HG03025 (cell line): ENCODE measurements at regions not wholly inside any gene's neighbourhood (a gene's known extent, or its start where the extent isn't known, plus 50 kb on each side); places are given as distances from the start of the nearest gene placed in this dataset.
"Not testable (repeated sequence)": the region's sequence is repeated elsewhere in the genome, so short reads cannot be mapped to it uniquely, and the experiment has no call there.

Experiments
- ATAC-seq: cut with Tn5 transposase; IDR thresholded peaks from one replicate; pipeline ENCODE4 v1.9.1; 2021; ENCODE audit warnings: mild to moderate bottlenecking, moderate library complexity; ENCODE audit not compliant: unreplicated experiment, low FRiP score

DNA sequence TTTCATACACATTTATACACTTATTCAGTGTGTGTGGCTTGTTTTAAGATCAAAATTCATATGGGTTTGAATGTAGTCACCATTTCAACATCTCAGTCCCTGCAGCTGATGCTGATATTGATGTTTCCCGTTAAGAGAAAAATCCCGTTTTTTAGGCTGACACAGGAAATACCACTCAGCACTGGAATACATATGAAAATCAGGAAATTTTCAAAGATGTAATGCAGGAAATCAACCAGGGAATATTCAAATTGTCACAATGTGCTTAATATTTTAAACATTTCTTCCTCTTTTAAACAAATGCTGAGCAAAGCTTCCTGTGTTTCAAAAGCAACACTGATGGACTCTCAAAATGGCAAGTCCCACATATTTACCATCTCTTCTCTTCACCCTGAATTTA is 94.5 kb upstream of the MARCKS start:
- ATAC-seq = no peak

DNA sequence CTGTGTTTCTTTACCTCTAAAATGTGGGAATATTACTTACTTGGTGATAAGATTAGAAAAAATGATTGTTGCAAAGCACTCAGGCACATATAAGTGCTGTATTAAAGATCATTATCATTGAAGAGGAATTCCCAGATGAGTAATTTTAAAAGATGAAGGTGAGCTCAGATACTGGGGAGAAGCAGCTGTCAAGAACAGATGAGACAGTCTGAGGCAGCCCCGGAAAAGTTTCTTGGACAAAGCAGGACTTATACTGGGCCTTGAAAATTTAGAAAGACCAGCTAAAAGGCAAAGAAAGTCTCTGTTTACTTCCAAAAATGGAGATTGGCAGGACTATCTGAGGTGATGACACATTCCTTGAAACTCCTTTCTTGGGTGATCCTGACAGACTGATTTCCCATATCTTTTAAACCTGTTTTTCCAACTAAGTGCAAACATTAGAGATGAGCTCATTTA is 93.8 kb upstream of the MARCKS start:
- ATAC-seq = peak; percentile 26

DNA sequence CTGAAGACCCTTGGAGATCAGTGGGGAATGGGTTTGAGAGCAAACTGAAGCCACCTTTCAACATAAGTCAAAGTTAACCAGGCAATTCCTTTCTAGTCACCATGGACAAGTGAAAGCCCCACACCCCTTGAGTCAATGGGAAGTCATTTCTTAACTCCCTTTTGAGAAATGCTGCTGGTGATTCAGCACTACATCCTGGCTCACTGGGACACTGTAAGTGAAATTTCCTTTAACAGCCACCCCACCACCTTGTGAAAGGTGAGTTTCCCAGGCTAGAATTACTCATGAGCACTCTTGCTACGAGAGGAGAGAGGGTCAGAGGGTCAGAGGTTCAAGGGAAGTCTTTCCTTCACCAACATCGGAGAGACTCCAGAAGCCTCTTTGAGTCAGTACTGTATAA is 93.3 kb upstream of the MARCKS start:
- ATAC-seq = peak; percentile 48

DNA sequence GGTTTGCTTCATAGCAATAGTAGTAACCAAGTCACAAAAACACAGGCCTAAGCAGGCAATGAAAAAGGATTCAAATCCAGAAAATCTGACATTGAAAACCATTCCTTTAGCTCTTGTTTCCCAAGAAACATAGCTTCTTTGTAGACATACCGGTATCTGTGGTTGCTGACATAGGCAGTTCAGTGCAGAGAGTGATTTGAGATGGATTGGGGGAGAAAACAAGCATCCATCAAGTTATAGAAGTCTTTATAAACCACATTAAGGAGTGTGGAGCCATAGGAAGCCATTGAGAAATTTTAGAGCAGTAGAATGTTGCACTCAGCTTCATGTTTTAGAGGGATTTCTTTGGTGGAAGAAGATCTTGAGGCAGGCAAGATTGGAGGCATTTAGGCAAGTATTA is 91.2 kb upstream of the MARCKS start:
- no peak for ATAC-seq

DNA sequence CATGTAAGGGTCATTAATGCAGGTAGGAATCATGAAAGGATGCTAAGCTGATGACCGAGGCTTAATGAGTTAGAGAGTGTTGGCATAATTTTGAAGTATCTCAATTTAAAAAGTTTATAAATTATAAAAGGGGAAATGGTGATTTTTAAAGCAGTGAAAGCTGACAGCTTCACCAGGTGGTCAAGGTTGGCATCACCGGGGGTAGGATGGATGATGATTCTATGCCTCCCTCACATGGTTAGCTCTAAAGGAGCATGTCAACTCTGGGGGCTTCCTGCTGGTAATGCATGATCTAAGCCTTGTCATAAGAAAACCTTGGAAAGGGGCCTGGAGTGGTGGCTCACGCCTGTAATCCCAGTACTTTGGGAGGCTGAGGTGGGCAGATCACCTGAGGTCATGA is 89.2 kb upstream of the MARCKS start:
- ATAC-seq = no peak

DNA sequence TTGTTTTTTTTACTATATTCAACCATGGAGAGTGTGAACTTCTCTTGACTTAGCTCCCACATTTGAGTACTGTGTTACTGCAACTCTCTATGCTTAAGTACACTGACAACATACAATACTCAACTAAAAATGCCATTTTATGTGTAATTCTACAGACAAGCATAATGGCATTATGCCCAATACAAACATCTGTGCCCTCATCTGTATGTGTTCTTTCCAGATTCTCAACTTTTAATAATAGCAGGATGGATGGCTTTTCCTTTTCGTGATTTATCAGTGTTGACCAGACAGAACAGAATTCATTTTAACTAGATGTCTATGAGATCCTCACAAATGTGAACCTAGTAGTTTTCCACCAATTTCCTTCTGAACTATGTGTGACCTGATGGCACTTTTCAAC is 84.2 kb upstream of the MARCKS start:
- ATAC-seq = no peak

DNA sequence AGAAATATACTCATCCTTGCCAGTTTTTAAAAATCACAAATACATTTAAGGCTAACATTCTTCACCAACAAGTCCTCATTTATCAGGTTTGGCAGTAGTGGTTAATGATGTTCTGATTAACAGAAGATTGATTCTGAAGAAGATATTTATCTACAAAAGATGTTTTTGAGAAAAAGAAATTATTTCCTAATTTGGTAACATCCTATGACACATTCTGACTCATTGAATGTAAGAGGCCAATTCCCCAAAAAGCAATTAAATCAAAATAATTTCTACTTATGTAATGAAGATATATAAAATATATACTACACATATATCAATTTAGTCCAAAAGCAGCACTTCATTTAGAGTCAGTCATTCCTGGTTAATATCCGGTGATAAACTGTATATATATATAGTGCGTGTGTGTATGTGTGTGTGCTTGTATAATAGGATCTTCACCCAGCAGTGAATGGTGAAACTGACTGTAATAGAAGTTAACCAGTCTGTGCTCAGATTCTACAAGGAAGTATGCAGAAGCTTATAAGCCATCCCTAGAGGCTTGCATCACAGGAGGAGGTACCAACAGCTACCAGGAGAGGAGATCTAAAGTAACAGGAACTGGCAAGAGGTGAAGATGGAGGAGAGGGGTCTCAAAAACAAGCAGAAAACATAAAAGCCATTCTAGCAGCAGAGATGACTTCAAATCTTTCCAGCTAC is 82.9 kb upstream of the MARCKS start:
- ATAC-seq = no peak

DNA sequence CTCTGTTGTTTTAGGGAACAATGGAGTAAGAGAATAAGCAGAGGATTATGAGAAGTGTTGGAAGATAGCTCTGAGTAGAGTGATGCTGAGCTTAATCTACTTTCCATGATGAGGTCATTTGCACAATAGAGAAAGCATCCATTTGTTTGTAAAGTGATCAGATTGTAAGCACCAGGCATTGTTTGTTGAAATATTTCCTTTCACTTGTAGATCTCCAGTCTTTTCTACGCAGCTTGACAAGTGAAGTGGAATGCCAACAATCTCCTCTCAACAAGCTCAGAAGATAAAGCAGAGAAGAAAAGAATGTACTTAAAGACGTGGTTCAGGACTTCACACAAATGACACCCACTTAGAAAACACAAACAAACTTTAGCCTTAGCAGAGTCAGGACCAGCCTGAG is 80.1 kb upstream of the MARCKS start:
- ATAC-seq = no peak

DNA sequence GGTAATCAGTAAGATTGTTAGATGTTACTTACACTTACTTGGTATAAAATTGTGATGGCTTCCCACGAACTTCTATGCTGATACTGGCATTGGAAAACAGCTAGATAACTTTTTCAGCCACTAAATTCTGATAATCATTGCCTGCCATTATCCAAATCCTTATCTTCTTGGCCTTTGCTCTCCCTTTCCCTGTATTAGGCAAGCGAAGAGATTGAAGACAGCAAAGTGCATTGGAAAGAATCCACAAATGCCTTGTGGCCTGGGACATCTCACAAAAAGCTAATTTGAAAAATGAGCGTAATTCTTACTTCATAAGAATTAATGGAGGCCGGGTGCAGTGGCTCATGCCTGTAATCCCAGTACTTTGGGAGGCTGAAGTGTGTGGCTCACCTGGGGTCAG is 79.5 kb upstream of the MARCKS start:
- ATAC-seq = no peak

DNA sequence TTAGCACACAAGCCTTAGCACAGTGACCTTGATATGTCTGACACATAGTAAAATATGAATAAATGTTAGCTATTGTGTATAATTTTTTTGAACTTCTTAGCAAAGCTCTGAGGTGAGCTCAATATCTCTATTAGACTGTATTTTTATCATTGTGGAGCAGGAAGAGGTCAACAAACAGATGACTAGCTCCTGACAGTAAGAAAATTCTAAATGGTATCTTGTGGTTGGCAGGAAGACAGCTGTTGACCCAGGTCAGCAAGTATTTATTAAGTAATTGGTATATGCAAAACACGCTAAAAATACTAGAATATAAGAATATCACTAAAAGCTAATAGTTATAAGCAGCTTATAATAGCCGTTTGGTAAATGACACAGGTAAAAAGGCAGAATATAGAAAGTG is 77.5 kb upstream of the MARCKS start:
- ATAC-seq = no peak

DNA sequence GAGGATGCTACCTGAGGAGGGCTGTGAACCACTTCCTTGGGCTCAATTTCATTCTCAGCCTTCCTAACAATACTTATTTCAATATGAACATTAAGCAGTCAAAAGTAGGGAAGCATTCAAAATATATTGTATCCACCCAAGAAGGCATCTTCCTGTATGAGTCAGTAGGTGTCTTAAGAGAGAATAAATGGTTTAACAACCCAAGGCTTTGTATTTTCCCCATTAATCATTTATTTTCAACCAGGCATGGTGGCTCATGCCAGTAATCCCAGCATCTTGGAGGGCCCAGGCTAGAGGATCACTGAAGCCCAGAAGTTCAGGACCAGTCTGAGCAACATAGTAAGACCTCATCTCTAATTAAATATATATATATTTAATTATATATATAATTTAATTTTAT is 74.5 kb upstream of the MARCKS start:
- no peak for ATAC-seq

DNA sequence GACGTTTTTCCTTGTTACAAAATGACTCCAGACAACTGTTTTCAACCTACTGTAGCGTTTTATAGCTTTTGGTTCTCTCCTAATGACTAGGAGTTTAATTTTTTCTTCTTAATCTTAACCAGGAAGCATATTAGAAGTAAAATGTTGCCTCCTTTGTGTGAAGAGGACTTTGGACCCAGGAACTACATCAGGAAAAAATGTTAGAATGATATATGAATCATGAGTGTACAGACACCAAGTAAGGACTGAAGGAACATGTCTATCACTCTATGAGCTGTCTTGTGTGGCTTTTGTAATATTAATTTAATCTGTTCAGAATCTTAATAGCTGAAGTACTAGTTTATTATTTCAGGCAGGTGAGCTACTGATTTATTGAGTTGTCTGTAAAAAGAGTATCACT is 71.0 kb upstream of the MARCKS start:
- ATAC-seq = no peak

DNA sequence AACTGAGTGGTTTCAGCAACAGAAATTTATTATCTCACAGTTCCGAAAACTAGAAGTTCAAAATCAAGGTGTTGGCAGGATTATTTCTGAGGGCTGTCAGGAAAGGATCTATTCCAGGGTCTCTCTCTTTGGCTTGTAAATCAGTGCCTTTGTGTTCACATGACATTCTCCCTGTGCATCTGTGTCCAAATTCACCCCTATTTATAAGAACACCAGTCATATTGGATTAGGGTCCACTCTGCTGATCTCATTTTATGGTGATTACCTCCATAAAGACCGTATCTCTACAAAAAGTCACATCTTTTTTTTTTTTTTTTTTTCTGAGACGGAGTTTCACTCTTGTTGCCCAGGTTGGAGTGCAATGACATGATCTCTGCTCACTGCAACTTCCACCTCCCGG is 68.6 kb upstream of the MARCKS start:
- ATAC-seq = no peak

DNA sequence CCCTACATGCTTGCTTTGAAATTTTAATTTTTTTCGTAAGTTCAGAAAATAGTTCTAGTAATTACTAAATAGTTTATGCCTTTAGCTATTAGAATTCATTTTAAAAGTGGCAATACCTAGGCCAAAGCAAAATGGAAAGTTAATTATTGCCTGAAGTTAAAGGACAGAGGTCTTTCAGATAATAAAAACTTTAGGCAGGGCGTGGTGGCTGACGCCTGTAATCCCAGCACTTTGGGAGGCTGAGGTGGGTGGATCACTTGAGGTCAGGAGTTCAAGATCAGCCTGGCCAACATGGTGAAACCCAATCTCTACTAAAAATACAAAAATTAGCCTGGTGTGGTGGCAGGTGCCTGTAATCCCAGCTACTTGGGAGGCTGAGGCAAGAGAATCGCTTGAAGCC is 65.9 kb upstream of the MARCKS start:
- ATAC-seq = not testable (repeated sequence)

DNA sequence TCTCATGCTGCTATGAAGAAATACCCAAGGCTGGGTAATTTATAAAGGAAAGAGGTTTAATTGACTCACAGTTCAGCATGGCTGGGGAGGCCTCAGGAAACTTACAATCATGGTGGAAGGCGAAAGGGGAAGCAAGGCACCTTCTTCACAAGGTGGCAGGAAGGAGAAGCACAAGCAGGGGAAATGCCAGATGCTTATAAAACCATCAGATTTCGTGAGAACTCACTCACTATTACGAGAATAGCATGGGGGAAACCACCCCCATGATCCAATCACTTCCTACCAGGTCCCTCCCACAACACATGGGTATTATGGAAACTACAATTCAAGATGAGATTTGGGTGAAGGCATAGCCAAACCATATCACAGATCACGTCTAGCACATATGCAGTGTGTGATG is 61.8 kb upstream of the MARCKS start:
- not testable (repeated sequence) for ATAC-seq

DNA sequence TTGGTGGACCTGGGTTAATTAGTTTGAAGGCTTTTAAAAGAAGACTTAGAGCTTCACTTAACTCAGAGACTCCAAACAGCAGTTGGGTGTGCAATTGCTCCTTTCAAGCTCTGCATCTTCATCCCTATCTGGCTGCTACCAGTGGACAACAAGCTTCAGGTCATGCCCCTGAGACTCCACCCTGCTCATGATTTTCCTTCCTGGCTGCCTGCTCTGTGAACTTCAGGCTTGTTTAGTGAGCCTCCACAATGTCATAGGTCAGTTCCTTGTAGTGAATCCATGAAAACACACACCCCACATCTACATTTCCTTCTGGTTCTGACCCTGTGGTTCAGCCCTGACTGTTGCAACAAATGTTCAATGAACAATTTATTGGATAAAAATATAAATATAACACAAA is 61.1 kb upstream of the MARCKS start:
- no peak for ATAC-seq

DNA sequence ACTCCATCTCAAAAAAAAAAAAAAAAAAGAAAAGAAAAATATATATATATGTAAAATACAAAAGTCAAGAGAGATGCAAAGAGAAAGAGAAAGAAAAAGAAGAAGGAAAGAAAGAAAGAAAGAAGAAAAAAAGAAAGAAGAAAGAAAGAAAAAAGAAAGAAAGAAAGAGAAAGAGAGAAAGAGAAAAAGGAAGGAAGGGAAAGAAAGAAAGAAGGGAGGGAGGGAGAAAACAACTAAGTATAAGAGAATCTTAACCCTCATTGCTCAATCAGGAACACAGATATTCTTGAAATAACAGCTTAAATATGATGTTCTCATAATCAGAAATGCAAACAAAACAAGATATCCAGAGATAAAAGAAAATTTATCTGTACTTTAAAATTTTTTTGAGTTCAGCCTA is 54.4 kb upstream of the MARCKS start:
- no peak for ATAC-seq

DNA sequence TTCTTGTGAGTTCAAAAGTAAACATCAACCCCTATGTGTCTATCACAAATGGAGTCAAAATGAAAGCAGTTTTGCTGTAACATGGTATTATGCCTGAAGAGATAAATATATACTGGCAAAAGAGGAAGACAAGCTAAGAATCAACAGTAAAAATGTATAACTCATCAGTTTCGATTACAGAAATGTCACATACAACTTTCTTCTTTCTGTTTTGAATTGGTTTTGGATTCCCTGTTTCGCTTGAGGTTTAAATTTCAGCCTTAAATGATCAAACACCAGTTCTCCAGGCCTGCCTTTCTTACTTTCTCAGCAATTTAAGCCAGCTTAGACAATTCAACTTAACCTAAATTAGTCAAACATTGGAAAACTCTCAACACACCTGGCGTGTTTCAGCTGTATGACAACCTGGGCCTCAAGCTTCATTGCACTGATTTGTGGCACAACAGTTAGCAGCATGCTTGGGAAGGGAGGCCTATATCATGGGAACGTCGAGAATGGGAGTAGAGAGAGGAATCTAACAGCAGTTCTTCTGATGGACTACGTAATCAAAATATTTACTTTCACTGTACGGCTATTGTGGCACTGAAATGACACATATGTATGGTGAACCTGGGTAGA is 51.9 kb upstream of the MARCKS start:
- ATAC-seq = peak; percentile 87

DNA sequence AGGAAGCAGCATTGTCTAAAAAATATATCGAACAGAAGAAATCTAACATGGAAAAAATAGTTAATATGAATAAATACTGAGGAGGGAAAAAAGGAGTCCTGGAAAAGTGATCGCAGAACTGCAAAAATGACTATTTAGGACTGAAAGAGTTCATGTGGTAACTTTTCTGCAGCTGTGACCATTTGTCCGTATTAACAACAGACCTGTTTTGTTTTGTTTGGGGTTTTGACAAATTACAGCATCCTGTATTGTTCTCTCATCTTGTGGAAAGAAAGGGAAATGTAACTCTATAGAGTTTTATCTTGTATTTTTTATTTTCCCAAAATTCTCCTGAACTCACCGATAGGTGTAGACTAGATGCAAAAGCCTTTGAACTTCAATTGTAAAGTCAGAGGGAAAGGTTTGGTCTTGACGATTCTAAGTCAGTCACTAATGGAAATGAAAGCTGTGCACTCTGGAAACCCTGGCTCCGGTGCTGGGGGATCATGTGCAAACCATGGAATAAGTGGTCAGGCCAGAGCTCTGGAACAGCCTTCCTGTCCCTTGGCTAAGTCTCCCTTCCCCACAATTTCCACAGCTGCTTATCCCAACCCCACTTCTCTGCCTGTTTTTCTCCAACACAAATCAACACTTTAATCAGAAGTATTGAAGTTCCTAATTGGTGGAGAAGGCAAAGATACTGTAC is 51.2 kb upstream of the MARCKS start:
- no peak for ATAC-seq
